Ammon's horn (tissue), 1 donor: ENCODE measurements at regions not wholly inside any gene's neighbourhood (a gene's known extent, or its start where the extent isn't known, plus 50 kb on each side); places are given as distances from the start of the nearest gene placed in this dataset.

Experiments
- DNase-seq: peaks from one replicate; pipeline ENCODE4 v3.0.0-alpha.2; 2016; ENCODE audit warnings: low spot score

- DNase-seq, result peak; percentile 22
These were observed 186.2 kb downstream of the FOXO1 start for GRCh38 chr13:40480012-40480914.

DNA sequence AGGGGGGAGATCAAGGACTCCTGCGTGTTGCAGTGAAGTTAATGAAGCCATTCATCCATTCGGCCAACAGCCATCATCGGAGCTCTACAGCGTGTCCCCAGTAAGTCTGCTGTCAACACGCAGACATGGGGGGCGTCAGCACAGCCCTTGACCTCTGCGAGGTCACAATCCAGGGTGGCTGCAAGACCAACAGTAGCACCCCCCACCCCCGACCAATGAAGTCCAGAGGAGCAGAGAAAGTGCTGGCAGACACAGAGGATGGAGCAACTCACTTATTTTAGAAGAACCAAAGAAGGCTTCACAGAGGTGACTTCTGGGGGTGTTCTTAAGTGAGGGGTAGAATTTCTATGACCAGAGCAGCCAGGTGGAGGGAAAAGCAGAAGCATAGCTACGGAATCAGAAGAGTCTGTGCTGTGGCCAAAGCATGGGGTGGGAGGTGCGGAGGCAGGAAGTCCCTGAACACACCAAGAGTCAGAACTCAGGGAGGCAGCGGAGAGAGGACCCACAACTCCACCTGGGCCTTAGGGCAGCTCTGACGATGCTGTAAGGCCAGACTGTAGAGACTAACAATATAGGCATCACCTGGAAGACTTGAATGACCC lies 185.4 kb downstream of the FOXO1 start:
- no peak for DNase-seq

GRCh38 chr13:40483601-40484000 lies 182.8 kb downstream of the FOXO1 start:
- peak; percentile 37 for DNase-seq

DNA sequence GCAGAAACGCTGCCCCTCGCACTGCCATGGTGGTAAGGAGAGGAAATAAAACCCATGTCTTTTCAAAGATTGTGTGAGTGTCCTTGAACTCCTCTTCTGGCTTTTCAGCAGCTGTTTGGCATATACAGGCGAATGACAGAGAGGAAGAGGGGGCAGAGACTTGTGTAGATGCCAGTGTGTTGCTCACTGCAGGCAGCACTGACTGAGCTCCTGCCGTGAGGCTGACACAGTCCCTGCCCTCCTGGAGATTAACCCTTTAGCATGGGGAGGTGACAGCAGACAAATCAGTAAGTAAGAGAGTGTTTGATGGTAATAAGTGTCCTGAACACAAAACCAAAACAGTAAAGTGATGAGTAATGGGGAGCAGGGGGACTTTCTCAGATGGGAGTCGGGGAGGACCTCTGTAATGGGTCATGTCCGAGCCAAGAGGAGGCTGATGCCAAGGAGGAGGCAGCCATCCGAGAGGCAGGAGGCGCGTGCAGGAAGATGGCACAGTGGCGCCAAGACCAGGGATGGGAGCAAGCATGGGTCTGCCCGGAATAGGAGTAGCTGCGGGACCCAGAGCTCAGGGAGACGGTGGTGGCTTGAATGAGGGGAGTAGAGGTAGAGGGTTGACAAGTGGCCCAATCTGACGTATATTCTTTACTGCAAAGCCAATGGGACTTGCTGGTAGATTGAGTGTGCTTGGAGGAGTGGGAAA lies 182.2 kb downstream of the FOXO1 start:
- DNase-seq, result no peak

- DNase-seq, result no peak
These were observed 181.5 kb downstream of the FOXO1 start for GRCh38 chr13:40484974-40485373.

DNA sequence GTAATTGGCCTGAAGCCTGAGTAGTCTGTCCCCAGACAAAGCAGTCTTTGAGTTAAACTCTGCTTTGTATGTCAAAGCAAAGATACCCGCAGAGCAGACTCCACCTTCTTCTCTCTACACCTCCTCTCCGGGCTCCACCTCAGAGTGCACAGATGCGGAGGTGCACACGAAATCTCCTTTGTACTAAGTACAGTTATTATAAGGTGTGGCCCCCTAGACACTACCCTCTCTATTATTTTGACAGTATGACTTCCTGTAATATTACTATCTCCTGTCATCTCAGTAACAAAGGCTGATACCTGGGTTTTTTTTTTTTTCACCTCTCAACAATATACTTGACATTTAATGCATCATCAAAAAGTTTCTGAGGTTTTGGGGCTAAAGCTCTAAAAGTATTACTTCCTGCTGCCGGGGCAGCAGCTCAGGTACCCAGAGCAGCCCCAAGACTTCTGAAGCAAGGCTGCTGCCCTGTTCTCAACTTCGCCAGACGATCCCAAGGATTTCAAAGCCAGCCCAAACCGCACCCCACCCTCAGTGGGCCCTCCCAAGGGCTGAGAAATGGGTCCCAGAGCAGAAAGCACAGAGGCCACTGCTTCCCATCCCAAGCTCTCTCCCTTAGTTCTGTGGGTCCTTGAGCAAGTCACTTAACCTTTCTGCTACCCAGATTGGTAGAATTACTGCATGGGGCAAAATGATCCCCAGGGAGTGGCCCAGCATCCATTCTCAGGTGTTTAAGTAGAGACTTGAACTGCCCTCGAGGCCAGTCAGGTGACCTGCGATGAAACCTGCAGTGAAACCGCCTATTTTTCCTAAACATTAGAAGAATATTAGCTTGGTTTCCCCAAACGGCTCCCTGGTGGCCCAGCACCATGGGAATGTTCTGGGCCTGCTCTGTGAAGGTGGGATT lies 180.6 kb downstream of the FOXO1 start:
- no peak for DNase-seq

- no peak for DNase-seq
These were observed 179.8 kb downstream of the FOXO1 start for GRCh38 chr13:40486518-40487163.

- DNase-seq, result no peak
These were observed 177.5 kb downstream of the FOXO1 start for GRCh38 chr13:40488869-40489391.

GRCh38 chr13:40490086-40490758 lies 176.2 kb downstream of the FOXO1 start:
- peak; percentile 33 for DNase-seq

DNA sequence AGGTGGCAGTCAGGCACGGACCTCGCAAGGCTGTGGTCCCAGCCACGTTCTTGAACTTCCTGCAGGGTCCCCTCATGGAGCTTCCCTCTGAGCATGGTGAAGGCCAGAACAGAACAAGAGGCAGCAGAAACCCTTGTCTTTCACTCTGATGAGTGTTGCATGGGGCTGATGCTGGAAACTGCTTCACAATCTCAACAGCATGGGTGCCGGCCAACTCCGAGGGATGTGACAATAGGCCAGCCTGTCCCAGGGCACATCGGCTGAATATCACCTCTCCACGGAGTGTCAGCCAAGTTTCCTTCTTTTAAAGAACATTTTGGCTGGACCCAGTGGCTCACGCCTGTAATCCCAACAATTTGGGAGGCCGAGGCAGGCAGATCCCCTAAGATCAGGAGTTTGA lies 173.9 kb downstream of the FOXO1 start:
- DNase-seq, result no peak

- no peak for DNase-seq
These were observed 171.9 kb downstream of the FOXO1 start for GRCh38 chr13:40494513-40494912.

DNA sequence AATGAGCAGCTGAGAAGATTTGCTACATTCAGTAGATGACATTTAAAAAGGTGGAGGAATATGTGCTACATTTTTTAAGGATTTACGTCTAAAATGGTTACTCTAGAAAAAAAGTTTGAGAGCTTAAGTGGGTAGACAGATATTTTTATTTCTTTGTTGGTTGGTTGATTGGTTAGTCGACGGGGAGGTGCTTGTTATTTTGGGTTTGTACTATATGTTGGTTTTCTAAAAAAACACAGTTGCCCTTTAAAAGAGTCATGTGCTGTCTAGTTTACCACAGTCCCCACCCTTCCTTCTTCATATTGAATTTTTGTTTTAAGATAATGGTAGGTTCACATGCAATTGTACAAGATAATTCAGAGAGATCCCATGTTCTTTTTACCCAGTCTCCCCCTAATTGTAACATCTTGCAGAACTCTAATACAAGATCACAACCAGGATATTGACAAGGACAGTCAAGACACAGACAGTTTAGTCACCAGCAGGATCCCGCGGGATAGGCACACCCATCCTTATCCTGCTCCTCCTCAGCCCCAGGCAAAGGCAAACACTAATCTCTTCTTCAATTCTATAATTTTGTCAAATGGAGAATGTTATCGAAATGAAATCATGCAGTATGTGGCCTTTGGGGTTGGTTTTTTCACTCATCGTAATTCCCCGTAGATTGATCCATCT lies 171.4 kb downstream of the FOXO1 start:
- DNase-seq, result no peak

- no peak for DNase-seq
These were observed 170.8 kb downstream of the FOXO1 start for GRCh38 chr13:40495621-40496001.

- DNase-seq, result peak; percentile 56
These were observed 170.2 kb downstream of the FOXO1 start for GRCh38 chr13:40496035-40496810.

DNA sequence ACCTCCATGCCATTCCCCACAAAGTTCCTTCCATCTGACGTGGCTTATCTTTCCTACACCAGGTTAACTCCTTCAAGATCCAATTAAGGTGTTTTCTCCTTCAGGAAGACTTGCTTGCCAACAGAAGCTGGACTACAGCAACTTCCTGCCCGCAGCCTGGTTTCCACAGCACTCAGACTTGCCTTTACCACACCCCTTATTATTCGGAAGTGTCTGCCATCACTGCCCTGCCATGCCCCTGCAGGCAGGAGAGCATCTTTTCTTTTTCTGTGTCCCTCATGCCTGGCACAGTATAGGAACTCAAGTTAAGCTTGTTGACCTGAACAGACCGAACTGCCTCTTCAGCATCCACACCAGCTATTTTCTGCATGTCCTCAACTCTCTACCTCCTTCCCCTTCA lies 168.0 kb downstream of the FOXO1 start:
- DNase-seq, result no peak

DNA sequence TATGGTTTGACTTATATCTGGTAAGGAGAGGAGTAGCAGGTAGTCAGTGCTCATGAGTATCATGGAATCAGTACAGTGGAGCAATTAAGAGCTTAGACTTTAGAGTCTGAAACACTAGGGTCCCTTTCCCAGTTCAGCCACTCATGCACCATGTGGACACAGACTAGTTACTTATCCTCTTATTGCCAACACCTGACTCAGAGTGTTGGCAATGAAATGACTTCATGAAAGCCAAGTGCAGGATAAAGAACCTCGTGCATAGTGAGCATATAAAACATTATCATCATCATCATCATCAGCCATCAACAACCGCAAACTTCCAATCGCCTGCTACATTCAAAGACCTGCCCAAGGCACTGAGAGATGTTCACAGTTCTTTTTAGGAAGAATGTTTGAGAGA lies 164.2 kb downstream of the FOXO1 start:
- no peak for DNase-seq

- no peak for DNase-seq
These were observed 163.4 kb downstream of the FOXO1 start for GRCh38 chr13:40503011-40503410.

- peak; percentile 44 for DNase-seq
These were observed 162.4 kb downstream of the FOXO1 start for GRCh38 chr13:40503966-40504591.

DNA sequence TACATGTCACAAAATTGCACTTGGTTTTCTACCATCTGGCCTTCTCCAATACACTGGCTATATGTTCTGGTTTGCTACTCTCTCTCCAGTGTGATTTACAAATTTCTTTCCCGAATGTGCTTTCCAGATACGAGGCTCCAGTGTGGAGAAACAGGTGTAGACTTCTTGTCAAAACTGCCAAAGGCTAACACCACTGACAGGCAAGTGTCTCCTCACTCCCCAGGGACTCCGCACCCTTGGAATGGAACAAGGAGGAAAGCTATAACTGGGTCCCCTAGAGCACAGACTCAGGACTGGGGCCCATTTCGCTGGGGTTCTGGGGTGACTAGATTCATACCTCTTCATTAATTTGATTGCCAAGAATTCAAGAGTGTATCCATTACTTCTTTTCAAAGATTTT lies 161.8 kb downstream of the FOXO1 start:
- DNase-seq, result no peak
